ENCODE measurements at regions not wholly inside any gene's neighbourhood (a gene's known extent, or its start where the extent isn't known, plus 50 kb on each side); places are given as distances from the start of the nearest gene placed in this dataset.

DNA sequence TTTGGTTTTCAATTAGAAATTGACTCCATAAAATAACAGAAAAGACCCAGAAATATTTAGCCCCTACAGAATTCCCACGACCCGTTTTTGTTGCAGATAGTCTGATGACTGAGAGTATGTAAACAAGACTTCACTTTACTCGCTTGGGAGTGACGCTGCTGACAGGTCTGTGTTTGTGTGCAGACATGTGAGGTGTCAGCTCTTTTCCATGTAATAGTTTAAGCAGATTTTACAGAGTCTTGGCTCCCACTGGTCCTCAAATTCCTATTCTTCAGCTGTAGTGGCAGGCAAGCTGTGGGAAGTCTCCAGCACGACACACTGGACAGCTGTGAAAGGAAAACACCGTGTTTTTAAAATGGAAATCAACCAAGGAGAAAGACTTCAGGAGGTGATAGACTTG lies 455.7 kb downstream of the GABRG1 start:
- Histone ChIP-seq H3K9me3 (ENCODE audit: low read depth) (no peaks in the 10 kb centered on the region), H3K27ac (no peak overlapping the region), H3K9me2 (ENCODE audit: insufficient read depth) (no peaks in the 10 kb centered on the region), H4K20me1 (ENCODE audit: insufficient read depth) (no peaks in the 10 kb centered on the region), H3K36me3 (ENCODE audit: low read depth) (no peaks in the 10 kb centered on the region), H3K4me3 (no peak overlapping the region), H3K4me2 (ENCODE audit: unreplicated experiment) (no peak overlapping the region), H3F3A (ENCODE audit: insufficient read depth) (no peaks in the 10 kb centered on the region), H3K79me2 (ENCODE audit: insufficient read depth) (no peaks in the 10 kb centered on the region), H3K27me3 (replicated peaks; ENCODE audit: insufficient read depth) (no peaks in the 10 kb centered on the region), H3K9ac (no peak overlapping the region), H3K4me1 (ENCODE audit: insufficient read depth) (no peaks in the 10 kb centered on the region), H2AFZ (no peak overlapping the region)
- WGBS, 2 experiments (ENCODE audit: low coverage in 1 of 2, low lambda C conversion rate in 2 of 2, missing lambda C conversion rate in 2 of 2): 20 to 23% methylated on average over 6 of the region's 6 CpGs
- TF ChIP-seq EZH2phosphoT487 (IDR thresholded peaks at IDR 0.05; ENCODE audit: insufficient read depth, low read depth) (no peak), EZH2 (IDR thresholded peaks at IDR 0.05; ENCODE audit: insufficient read depth, poor library complexity, severe bottlenecking) (no peak)
- no peak for DNase-seq
- in situ Hi-C loops (cut with MboI): no loop called here

DNA sequence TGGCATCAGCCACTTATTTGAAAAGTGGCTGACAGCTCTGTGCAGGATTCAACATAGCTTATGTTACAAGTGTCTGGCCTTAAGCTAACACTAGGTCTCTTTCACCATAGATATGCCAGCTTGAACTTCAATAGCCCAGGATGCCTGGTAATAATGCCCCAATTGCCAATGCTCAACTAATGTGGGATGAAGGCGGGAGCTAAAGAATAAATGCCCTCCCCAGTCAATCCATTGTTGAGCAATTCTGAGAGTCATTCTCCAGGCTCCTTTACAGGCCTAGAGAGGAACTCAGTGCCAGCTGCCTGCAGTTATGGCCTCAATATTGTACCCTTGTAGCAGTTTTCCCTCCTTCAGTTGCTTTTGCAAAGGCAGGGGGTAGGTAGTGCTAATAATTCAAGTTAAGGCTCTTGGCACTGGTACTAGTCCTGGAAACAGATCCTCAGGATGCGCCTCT lies 460.2 kb downstream of the GABRG1 start:
- Histone ChIP-seq H4K20me1 (ENCODE audit: insufficient read depth) (no peaks in the 10 kb centered on the region), H2AFZ (no peak overlapping the region), H3K27ac (no peak overlapping the region), H3F3A (ENCODE audit: insufficient read depth) (no peaks in the 10 kb centered on the region), H3K9me2 (ENCODE audit: insufficient read depth) (no peaks in the 10 kb centered on the region), H3K4me1 (ENCODE audit: insufficient read depth) (0 out of 2 replicates have a peak, but pooled peaks cover 5% of the 10 kb centered on the region), H3K9ac (no peak overlapping the region), H3K27me3 (replicated peaks; ENCODE audit: insufficient read depth) (no peaks in the 10 kb centered on the region), H3K9me3 (ENCODE audit: low read depth) (no peaks in the 10 kb centered on the region), H3K79me2 (ENCODE audit: insufficient read depth) (no peaks in the 10 kb centered on the region), H3K4me2 (ENCODE audit: unreplicated experiment) (no peak overlapping the region), H3K36me3 (ENCODE audit: low read depth) (no peaks in the 10 kb centered on the region), H3K4me3 (no peak overlapping the region)
- in situ Hi-C loops (cut with MboI): no loop called here
- TF ChIP-seq EZH2 (IDR thresholded peaks at IDR 0.05; ENCODE audit: insufficient read depth, poor library complexity, severe bottlenecking): no peak
- no peak for TF ChIP-seq EZH2phosphoT487 (IDR thresholded peaks at IDR 0.05; ENCODE audit: insufficient read depth, low read depth)
- peak; percentile 18 for DNase-seq
- 17 to 24% methylated on average over 2 of the region's 2 CpGs for WGBS, 2 experiments (ENCODE audit: low coverage in 1 of 2, low lambda C conversion rate in 2 of 2, missing lambda C conversion rate in 2 of 2)

DNA sequence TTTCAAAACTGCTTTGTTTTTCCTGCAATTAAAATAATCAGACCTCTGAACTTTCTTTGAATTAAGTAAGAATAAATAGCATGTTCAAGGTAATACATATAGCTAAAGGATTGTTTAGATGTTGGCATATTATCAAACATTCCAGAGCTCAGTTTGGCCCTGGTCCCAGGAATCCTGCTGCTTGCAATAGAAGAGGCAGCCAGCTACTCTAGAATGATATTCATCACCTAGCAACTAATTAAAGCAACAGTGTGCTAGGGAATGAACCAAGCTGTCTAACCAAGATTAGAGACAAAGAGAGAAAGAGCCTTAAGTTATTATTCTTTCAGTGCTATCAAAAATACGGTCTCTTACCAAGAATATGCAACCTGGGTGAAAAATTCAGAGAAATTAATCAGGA lies 460.9 kb downstream of the GABRG1 start:
- DNase-seq: peak; percentile 83
- H4K20me1 ChIP-seq (ENCODE audit: insufficient read depth): no peaks in the 10 kb centered on the region
- no peak overlapping the region for H3K27ac ChIP-seq
- no peaks in the 10 kb centered on the region for H3K9me2 ChIP-seq (ENCODE audit: insufficient read depth)
- no peaks in the 10 kb centered on the region for H3F3A ChIP-seq (ENCODE audit: insufficient read depth)
- H2AFZ ChIP-seq: no peak overlapping the region
- no peaks in the 10 kb centered on the region for H3K36me3 ChIP-seq (ENCODE audit: low read depth)
- WGBS, 2 experiments (ENCODE audit: low coverage in 1 of 2, low lambda C conversion rate in 2 of 2, missing lambda C conversion rate in 2 of 2): 0% methylated on average over 1 of the region's 1 CpG
- 0 out of 2 replicates have a peak, but pooled peaks cover 5% of the 10 kb centered on the region for H3K4me1 ChIP-seq (ENCODE audit: insufficient read depth)
- H3K9ac ChIP-seq: no peak overlapping the region
- in situ Hi-C loops (cut with MboI): no loop called here
- TF ChIP-seq EZH2 (IDR thresholded peaks at IDR 0.05; ENCODE audit: insufficient read depth, poor library complexity, severe bottlenecking) (no peak), EZH2phosphoT487 (IDR thresholded peaks at IDR 0.05; ENCODE audit: insufficient read depth, low read depth) (no peak)
- H3K4me2 ChIP-seq (ENCODE audit: unreplicated experiment): no peak overlapping the region
- H3K4me3 ChIP-seq: no peak overlapping the region
- no peaks in the 10 kb centered on the region for H3K9me3 ChIP-seq (ENCODE audit: low read depth)
- H3K79me2 ChIP-seq (ENCODE audit: insufficient read depth): no peaks in the 10 kb centered on the region
- no peaks in the 10 kb centered on the region for H3K27me3 ChIP-seq (replicated peaks; ENCODE audit: insufficient read depth)

DNA sequence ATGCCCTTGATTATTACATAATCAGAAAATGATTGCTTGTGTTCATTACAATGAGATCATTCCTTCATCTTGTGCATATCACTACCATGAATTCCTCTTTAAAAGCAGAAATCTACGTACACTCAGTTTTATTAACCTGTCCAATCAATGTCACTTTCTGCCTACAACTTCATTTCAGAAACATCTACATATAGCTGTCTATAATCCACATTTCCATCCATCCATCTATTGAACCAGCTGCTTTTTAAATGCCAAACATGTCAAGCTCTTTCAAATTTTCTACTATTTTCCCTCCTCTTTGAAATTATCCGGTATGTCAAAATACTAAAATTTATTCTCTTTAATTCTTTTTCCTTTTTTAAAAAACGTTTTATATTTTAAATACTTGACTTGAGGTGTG lies 462.0 kb downstream of the GABRG1 start:
- no peaks in the 10 kb centered on the region for H3K9me2 ChIP-seq (ENCODE audit: insufficient read depth)
- H3K4me2 ChIP-seq (ENCODE audit: unreplicated experiment): no peak overlapping the region
- H3K9ac ChIP-seq: no peak overlapping the region
- H4K20me1 ChIP-seq (ENCODE audit: insufficient read depth): no peaks in the 10 kb centered on the region
- no peak overlapping the region for H3K4me3 ChIP-seq
- H3K9me3 ChIP-seq (ENCODE audit: low read depth): no peaks in the 10 kb centered on the region
- TF ChIP-seq EZH2 (IDR thresholded peaks at IDR 0.05; ENCODE audit: insufficient read depth, poor library complexity, severe bottlenecking): no peak
- TF ChIP-seq EZH2phosphoT487 (IDR thresholded peaks at IDR 0.05; ENCODE audit: insufficient read depth, low read depth): no peak
- no peaks in the 10 kb centered on the region for H3F3A ChIP-seq (ENCODE audit: insufficient read depth)
- no peaks in the 10 kb centered on the region for H3K36me3 ChIP-seq (ENCODE audit: low read depth)
- no peak overlapping the region for H2AFZ ChIP-seq
- no peaks in the 10 kb centered on the region for H3K79me2 ChIP-seq (ENCODE audit: insufficient read depth)
- H3K27me3 ChIP-seq (replicated peaks; ENCODE audit: insufficient read depth): no peaks in the 10 kb centered on the region
- 0 out of 2 replicates have a peak, but pooled peaks cover 5% of the 10 kb centered on the region for H3K4me1 ChIP-seq (ENCODE audit: insufficient read depth)
- DNase-seq: no peak
- in situ Hi-C loops (cut with MboI): no loop called here
- WGBS, 2 experiments (ENCODE audit: low coverage in 1 of 2, low lambda C conversion rate in 2 of 2, missing lambda C conversion rate in 2 of 2): 23 to 27% methylated on average over 3 of the region's 3 CpGs
- no peak overlapping the region for H3K27ac ChIP-seq

DNA sequence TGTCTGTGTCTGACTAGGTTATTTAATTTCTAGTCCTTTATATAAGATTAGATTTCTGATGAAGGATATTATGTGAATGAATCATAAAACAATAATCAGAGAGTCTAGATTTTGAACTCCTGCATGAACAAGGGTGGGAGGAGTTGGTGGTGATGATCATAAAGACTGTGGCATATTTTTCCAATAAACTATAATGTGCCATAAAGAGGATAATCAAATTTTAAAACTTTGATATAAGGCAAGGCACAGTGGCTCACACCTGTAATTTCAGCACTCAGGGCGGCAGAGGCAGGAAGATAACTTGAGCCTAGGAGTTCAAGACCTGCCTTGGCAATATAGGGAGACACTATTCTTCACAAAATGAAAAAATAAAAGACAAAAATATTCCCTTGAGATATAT lies 473.3 kb downstream of the GABRG1 start:
- no peak overlapping the region for H3K9ac ChIP-seq
- no peaks in the 10 kb centered on the region for H3K79me2 ChIP-seq (ENCODE audit: insufficient read depth)
- DNase-seq: no peak
- H3K36me3 ChIP-seq (ENCODE audit: low read depth): no peaks in the 10 kb centered on the region
- no peak overlapping the region for H3K27ac ChIP-seq
- no peak overlapping the region for H3K4me2 ChIP-seq (ENCODE audit: unreplicated experiment)
- H3K9me3 ChIP-seq (ENCODE audit: low read depth): no peaks in the 10 kb centered on the region
- TF ChIP-seq EZH2phosphoT487 (IDR thresholded peaks at IDR 0.05; ENCODE audit: insufficient read depth, low read depth) (no peak), EZH2 (IDR thresholded peaks at IDR 0.05; ENCODE audit: insufficient read depth, poor library complexity, severe bottlenecking) (no peak)
- H3F3A ChIP-seq (ENCODE audit: insufficient read depth): no peaks in the 10 kb centered on the region
- in situ Hi-C loops (cut with MboI): no loop called here
- H3K27me3 ChIP-seq (replicated peaks; ENCODE audit: insufficient read depth): no peaks in the 10 kb centered on the region
- H2AFZ ChIP-seq: no peak overlapping the region
- no peaks in the 10 kb centered on the region for H3K9me2 ChIP-seq (ENCODE audit: insufficient read depth)
- no peaks in the 10 kb centered on the region for H3K4me1 ChIP-seq (ENCODE audit: insufficient read depth)
- 13 to 18% methylated on average over 1 of the region's 1 CpG for WGBS, 2 experiments (ENCODE audit: low coverage in 1 of 2, low lambda C conversion rate in 2 of 2, missing lambda C conversion rate in 2 of 2)
- H4K20me1 ChIP-seq (ENCODE audit: insufficient read depth): no peaks in the 10 kb centered on the region
- H3K4me3 ChIP-seq: no peak overlapping the region
